ENCODE measurements at regions not wholly inside any gene's neighbourhood (a gene's known extent, or its start where the extent isn't known, plus 50 kb on each side); places are given as distances from the start of the nearest gene placed in this dataset.

DNA sequence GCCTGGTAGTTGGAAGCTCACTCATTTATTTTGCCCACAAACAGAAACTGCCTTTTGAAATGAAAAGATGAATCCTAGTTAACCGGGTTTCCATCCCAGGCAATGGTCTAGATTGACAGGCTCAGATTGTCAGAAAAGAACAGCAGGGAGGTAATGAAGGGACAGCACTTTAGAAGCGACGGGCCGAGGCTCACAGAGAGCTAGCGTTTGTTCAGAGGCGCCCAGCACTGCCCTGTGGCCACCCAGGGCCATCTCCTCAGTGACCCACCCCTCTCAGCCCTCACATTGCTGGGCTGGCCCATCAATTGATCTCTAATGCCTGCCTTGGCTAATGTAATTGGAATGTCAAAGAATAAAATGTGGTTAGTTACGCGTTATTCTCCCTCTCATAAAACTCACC, 304.8 kb downstream of the CDCA7 start:
- H3K4me1 Mint-ChIP-seq (ENCODE audit: insufficient read depth, unreplicated experiment): peaks cover 36% of the 10 kb centered on the region
- POLR2A ChIA-PET: interaction anchor here (1.5 to 2.4 kb wide), 2 partner anchors 9 to 69 kb away, joined by 4 to 21 read pairs; no protein-coding TSS in a partner anchor

DNA sequence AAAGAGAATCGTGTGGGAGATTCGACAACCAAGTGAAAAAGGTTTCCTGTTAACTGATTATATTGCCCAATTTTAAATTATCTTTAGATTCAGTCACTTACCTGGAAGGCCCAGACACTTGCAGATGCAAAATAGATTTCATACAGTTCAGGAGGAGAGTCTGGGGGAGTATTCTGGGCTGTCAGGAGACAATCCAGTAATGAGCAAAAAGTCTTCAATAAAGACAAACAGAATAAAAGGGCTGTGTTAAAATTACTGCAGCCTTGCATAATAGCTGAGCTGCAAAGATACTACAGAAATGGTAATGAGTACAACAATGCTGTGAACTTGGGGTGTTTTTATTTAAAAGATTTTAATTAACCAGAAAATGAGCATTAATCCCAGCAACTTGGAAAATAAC, 303.6 kb downstream of the SP3 start:
- Mint-ChIP-seq H3K4me3 (ENCODE audit: unreplicated experiment) (no peak overlapping the region), H3K4me1 (ENCODE audit: insufficient read depth, unreplicated experiment) (peaks cover 21% of the 10 kb centered on the region), H3K27me3 (ENCODE audit: insufficient read depth, unreplicated experiment) (no peaks in the 10 kb centered on the region), H3K9me3 (ENCODE audit: unreplicated experiment) (no peaks in the 10 kb centered on the region), H3K36me3 (ENCODE audit: insufficient read depth, unreplicated experiment) (no peaks in the 10 kb centered on the region), H3K27ac (ENCODE audit: low read depth, unreplicated experiment) (no peak overlapping the region)
- TF ChIP-seq, protein P1, sequence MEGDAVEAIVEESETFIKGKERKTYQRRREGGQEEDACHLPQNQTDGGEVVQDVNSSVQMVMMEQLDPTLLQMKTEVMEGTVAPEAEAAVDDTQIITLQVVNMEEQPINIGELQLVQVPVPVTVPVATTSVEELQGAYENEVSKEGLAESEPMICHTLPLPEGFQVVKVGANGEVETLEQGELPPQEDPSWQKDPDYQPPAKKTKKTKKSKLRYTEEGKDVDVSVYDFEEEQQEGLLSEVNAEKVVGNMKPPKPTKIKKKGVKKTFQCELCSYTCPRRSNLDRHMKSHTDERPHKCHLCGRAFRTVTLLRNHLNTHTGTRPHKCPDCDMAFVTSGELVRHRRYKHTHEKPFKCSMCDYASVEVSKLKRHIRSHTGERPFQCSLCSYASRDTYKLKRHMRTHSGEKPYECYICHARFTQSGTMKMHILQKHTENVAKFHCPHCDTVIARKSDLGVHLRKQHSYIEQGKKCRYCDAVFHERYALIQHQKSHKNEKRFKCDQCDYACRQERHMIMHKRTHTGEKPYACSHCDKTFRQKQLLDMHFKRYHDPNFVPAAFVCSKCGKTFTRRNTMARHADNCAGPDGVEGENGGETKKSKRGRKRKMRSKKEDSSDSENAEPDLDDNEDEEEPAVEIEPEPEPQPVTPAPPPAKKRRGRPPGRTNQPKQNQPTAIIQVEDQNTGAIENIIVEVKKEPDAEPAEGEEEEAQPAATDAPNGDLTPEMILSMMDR (IDR thresholded peaks at IDR 0.05; ENCODE audit: unreplicated experiment): no peak
- no TSS peak for BruUV-seq (replicated peaks)
- CTCF ChIA-PET: no interaction called here
- POLR2A ChIA-PET: interaction anchor here (0.6 to 1.2 kb wide), 2 partner anchors 25 to 180 kb away, joined by 3 to 4 read pairs; no protein-coding TSS in a partner anchor
- intact Hi-C loops (cut with micrococcal nuclease): no loop called here
- no peak for DNase-seq (ENCODE audit: unreplicated experiment)

More for the DNA sequence above, 304.8 kb downstream of the CDCA7 start:
- no peak overlapping the region for H3K4me3 Mint-ChIP-seq (ENCODE audit: unreplicated experiment)
- no peaks in the 10 kb centered on the region for H3K27me3 Mint-ChIP-seq (ENCODE audit: insufficient read depth, unreplicated experiment)
- DNase-seq (ENCODE audit: unreplicated experiment): no peak
- no peak overlapping the region for H3K27ac Mint-ChIP-seq (ENCODE audit: low read depth, unreplicated experiment)
- no peaks in the 10 kb centered on the region for H3K9me3 Mint-ChIP-seq (ENCODE audit: unreplicated experiment)
- TF ChIP-seq, protein P1 (IDR thresholded peaks at IDR 0.05; ENCODE audit: unreplicated experiment): no peak
- BruUV-seq (replicated peaks): no TSS peak
- H3K36me3 Mint-ChIP-seq (ENCODE audit: insufficient read depth, unreplicated experiment): no peaks in the 10 kb centered on the region
- CTCF ChIA-PET: no interaction called here
- intact Hi-C loops (cut with micrococcal nuclease): no loop called here

DNA sequence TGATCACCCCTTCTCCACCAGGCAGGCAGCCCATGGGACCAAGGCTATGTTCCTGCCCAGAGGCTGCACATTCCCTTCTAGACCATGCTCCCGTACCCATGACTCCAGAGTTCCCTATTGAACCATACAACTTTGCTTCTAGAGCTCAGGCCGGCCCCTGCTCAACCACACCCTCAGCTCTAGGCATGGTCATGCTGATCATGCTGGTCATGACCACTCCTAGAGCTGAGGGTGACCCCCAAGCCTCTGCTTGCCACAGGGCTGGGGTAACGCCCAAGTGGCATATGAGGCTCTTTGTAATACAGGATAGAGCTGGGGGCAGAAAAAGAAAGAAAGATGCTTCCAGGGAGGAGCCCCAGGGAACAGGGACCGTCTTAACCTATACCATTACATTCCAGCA, 301.8 kb downstream of the SP3 start:
- TF ChIP-seq, protein P1 (IDR thresholded peaks at IDR 0.05; ENCODE audit: unreplicated experiment): no peak
- BruUV-seq (replicated peaks): no TSS peak
- intact Hi-C loops (cut with micrococcal nuclease): no loop called here
- H3K9me3 Mint-ChIP-seq (ENCODE audit: unreplicated experiment): no peaks in the 10 kb centered on the region
- ChIA-PET CTCF (interaction anchor here (1.1 kb wide), 1 partner anchor 87 kb away, joined by 3 read pairs; no protein-coding TSS in a partner anchor), POLR2A (no interaction called here)
- H3K4me3 Mint-ChIP-seq (ENCODE audit: unreplicated experiment): no peak overlapping the region
- no peaks in the 10 kb centered on the region for H3K27me3 Mint-ChIP-seq (ENCODE audit: insufficient read depth, unreplicated experiment)
- no peaks in the 10 kb centered on the region for H3K36me3 Mint-ChIP-seq (ENCODE audit: insufficient read depth, unreplicated experiment)
- DNase-seq (ENCODE audit: unreplicated experiment): no peak
- H3K4me1 Mint-ChIP-seq (ENCODE audit: insufficient read depth, unreplicated experiment): peaks cover 8% of the 10 kb centered on the region
- H3K27ac Mint-ChIP-seq (ENCODE audit: low read depth, unreplicated experiment): no peak overlapping the region

DNA sequence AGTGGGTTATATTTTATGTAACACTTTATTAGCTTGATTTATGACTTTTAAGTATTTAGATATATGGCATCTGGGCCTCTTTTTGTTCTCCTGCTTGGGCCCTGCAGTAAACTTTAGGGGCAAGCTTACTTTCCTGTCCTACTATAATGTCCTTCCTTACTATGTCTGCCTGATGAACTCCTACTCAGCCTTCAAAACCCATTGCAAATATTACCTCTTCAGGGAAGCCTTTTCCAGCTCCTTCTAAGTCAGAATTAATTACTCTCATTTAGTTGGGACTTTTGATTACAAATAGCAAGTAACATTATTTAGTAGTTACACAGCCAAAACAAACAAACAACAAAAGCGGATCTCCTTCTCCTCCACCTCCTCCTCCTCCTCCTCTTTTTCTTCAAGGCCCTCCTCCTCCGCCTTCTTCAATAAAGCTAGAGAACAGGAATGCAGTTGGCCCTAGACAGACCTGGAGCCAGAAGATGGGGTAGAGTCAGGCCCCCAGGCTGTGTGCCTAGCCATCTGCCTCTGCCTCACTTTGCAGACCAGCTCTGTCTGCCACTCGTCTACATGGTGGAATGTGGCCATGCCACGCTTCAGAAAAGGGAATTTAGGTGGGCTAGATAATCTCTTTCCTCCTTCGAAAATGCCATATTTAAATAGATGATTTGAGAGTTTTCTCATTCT, 301.2 kb downstream of the SP3 start:
- Mint-ChIP-seq H3K27me3 (ENCODE audit: insufficient read depth, unreplicated experiment) (no peaks in the 10 kb centered on the region), H3K36me3 (ENCODE audit: insufficient read depth, unreplicated experiment) (no peaks in the 10 kb centered on the region), H3K9me3 (ENCODE audit: unreplicated experiment) (no peaks in the 10 kb centered on the region), H3K4me3 (ENCODE audit: unreplicated experiment) (no peak overlapping the region), H3K4me1 (ENCODE audit: insufficient read depth, unreplicated experiment) (peaks cover 3% of the 10 kb centered on the region), H3K27ac (ENCODE audit: low read depth, unreplicated experiment) (no peak overlapping the region)
- ChIA-PET POLR2A (no interaction called here), CTCF (interaction anchor here (0.7 to 1.2 kb wide), 3 partner anchors 86 to 1839 kb away, joined by 3 read pairs; no protein-coding TSS in a partner anchor)
- intact Hi-C loops (cut with micrococcal nuclease): no loop called here
- no peak for DNase-seq (ENCODE audit: unreplicated experiment)
- no TSS peak for BruUV-seq (replicated peaks)
- TF ChIP-seq, protein P1 (IDR thresholded peaks at IDR 0.05; ENCODE audit: unreplicated experiment): no peak
